22Rv1 (cell line): ENCODE measurements at regions not wholly inside any gene's neighbourhood (a gene's known extent, or its start where the extent isn't known, plus 50 kb on each side); places are given as distances from the start of the nearest gene placed in this dataset.

ENCODE experiments used
- H3K27ac ChIP-seq: fragments of 450-650 bp; 2 replicates; pipeline ENCODE4 v1.5.1; 2017
- ZFX ChIP-seq: fragments of 450-650 bp; IDR thresholded peaks from 2 replicates; pipeline ENCODE4 v1.6.1; 2017; ENCODE audit warnings: antibody characterized with exemption, borderline replicate concordance
- TF ChIP-seq, protein P1 (sequence below): fragments of 450-650 bp; IDR thresholded peaks from 2 replicates; pipeline ENCODE4 v1.5.1; 2017; ENCODE audit warnings: mild to moderate bottlenecking

- H3K27ac ChIP-seq, result no peak overlapping the region
- TF ChIP-seq, protein P1, sequence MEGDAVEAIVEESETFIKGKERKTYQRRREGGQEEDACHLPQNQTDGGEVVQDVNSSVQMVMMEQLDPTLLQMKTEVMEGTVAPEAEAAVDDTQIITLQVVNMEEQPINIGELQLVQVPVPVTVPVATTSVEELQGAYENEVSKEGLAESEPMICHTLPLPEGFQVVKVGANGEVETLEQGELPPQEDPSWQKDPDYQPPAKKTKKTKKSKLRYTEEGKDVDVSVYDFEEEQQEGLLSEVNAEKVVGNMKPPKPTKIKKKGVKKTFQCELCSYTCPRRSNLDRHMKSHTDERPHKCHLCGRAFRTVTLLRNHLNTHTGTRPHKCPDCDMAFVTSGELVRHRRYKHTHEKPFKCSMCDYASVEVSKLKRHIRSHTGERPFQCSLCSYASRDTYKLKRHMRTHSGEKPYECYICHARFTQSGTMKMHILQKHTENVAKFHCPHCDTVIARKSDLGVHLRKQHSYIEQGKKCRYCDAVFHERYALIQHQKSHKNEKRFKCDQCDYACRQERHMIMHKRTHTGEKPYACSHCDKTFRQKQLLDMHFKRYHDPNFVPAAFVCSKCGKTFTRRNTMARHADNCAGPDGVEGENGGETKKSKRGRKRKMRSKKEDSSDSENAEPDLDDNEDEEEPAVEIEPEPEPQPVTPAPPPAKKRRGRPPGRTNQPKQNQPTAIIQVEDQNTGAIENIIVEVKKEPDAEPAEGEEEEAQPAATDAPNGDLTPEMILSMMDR, result no peak
- no peak for TF ChIP-seq ZFX
These were observed 160.5 kb upstream of the NSMCE3 start for GRCh38 chr15:29430124-29430523.

- H3K27ac ChIP-seq, result no peak overlapping the region
- TF ChIP-seq, protein P1, result no peak
- no peak for TF ChIP-seq ZFX
These were observed 160.0 kb upstream of the NSMCE3 start for GRCh38 chr15:29429584-29429983.

DNA sequence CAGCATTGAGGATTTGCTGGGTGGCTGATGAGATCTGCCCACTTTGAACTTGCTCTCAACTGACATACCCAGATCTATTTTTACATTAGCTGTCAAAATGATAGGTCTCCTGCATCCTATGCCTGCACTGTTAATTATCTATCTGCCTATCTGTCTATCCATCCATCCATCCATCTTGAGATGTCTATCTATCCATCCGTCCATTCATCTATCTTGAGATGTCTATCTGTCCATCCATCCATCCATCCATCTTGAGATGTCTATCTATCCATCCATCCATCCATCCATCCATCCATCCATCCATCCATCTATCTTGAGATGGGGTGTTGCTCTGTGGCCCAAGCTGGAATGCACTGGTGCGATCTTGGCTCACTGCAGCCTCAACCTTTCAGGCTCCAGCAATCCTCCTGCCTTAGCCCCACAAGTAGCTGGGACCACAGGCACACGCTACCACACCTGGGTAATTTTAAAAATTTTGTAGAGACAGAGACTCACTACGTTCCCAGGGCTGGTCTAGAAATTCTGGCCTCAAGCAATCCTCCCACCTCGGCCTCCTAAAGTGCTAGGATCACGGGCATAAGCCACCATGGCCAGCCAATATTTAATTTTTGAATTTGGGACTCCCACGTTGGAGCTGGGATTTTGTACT is 159.4 kb upstream of the NSMCE3 start:
- H3K27ac ChIP-seq, result no peak overlapping the region
- TF ChIP-seq, protein P1, result no peak
- TF ChIP-seq ZFX, result no peak

DNA sequence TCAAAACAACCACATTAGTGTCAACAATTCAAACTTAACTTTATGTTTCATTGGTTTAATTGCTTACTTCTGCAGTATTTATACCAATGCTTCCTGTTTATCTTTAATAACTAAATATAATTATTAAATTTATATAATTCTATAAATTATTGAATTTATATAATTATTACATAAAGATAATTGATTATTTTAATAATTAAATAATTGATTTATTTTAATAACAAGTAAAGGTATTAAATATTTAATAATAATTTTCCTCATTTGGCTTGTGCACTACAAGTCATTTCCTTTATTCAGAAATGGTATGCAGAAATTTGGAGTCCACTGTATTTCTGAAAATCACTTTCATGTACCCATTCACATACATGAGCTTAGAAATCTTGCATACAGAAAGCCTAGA is 156.2 kb upstream of the NSMCE3 start:
- TF ChIP-seq, protein P1, result no peak
- TF ChIP-seq ZFX, result no peak
- no peak overlapping the region for H3K27ac ChIP-seq

DNA sequence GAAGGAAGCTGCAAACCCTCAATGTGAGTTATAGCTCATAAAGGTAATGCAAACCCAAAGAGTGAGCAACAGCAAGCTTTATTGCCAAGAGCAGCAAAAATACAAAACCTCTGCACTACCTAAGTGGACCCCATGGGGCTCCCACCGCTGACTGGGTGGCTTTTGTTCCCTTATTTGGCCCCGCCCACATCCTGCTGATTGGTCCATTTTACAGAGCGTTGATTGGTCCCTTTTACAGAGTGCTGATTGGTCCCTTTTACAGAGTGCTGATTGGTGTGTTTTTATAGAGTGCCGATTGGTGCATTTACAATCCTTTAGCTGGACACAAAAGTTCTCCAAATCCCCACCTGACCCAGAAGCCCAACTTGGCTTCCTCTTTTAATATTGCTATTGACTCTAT is 154.5 kb upstream of the NSMCE3 start:
- TF ChIP-seq, protein P1, result no peak
- no peak for TF ChIP-seq ZFX
- no peak overlapping the region for H3K27ac ChIP-seq

DNA sequence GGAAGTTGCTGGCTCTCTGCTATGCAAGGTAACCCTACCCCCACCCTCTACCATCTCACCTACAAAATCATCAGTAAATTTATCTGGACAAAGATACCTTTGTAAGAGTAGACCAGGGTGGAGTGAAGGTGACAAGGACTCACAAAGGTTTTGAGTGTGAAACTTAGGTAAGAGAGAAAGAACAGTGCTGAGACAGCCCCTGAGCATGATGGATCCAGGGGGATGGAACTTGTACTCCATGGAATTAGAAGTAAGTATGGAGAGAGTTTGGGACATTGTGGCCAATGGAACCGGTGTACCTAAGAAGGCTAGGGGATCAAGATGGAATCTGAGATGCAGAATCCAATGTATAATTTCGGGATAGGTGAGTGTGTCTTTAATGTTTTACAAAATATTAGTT is 153.0 kb upstream of the NSMCE3 start:
- H3K27ac ChIP-seq, result no peak overlapping the region
- TF ChIP-seq, protein P1, result no peak

- no peak overlapping the region for H3K27ac ChIP-seq
- TF ChIP-seq, protein P1, result no peak
- TF ChIP-seq ZFX, result no peak
These were observed 150.6 kb upstream of the NSMCE3 start for GRCh38 chr15:29420188-29420587.
